Mesendoderm (in vitro differentiated cells): ENCODE measurements at regions not wholly inside any gene's neighbourhood (a gene's known extent, or its start where the extent isn't known, plus 50 kb on each side); places are given as distances from the start of the nearest gene placed in this dataset.

Experiments
- DNase-seq: peaks from one replicate; pipeline ENCODE4 v3.0.0; 2013
- H2AK5ac ChIP-seq: 2 replicates; pipeline ENCODE4 v1.6.1; 2013; ENCODE audit warnings: low read length, inconsistent platforms
- H2BK120ac ChIP-seq: 2 replicates; pipeline ENCODE4 v1.6.1; 2013; ENCODE audit warnings: low read depth, mild to moderate bottlenecking, low read length, moderate library complexity, mixed read lengths
- H2BK15ac ChIP-seq: replicated peaks from 2 replicates; pipeline ENCODE4 v1.6.1; 2013; ENCODE audit warnings: low read depth, mild to moderate bottlenecking, moderate library complexity
- H2BK5ac ChIP-seq: 2 replicates; pipeline ENCODE4 v1.6.1; 2013; ENCODE audit warnings: low read length, inconsistent platforms
- H3K18ac ChIP-seq: 2 replicates; pipeline ENCODE4 v1.6.1; 2013; ENCODE audit warnings: mild to moderate bottlenecking, low read length, mixed read lengths
- H3K23ac ChIP-seq: one replicate; pipeline ENCODE4 v1.6.1; 2013; ENCODE audit warnings: low read length
- H3K27ac ChIP-seq: 2 replicates; pipeline ENCODE4 v1.5.1; 2013; ENCODE audit warnings: low read depth, mild to moderate bottlenecking, inconsistent platforms, low read length, moderate library complexity
- H3K27me3 ChIP-seq: 2 replicates; pipeline ENCODE4 v1.6.1; 2013; ENCODE audit warnings: low read length, control low read depth, mild to moderate bottlenecking, inconsistent platforms; ENCODE audit not compliant: insufficient read depth, poor library complexity
- H3K36me3 ChIP-seq: 2 replicates; pipeline ENCODE4 v1.6.1; 2013; ENCODE audit warnings: low read length, inconsistent platforms; ENCODE audit not compliant: control insufficient read depth, insufficient read depth
- H3K4ac ChIP-seq: one replicate; pipeline ENCODE4 v1.6.1; 2013; ENCODE audit warnings: low read depth, mild to moderate bottlenecking, low read length, moderate library complexity
- H3K4me1 ChIP-seq: 2 replicates; pipeline ENCODE4 v1.6.1; 2013; ENCODE audit warnings: low read depth, low read length, inconsistent platforms; ENCODE audit not compliant: control insufficient read depth
- H3K4me2 ChIP-seq: 2 replicates; pipeline ENCODE4 v1.6.1; 2013; ENCODE audit warnings: low read length
- H3K4me3 ChIP-seq: 2 replicates; pipeline ENCODE4 v1.5.1; 2013; ENCODE audit warnings: mild to moderate bottlenecking, low read length
- H3K56ac ChIP-seq: one replicate; pipeline ENCODE4 v1.6.1; 2013; ENCODE audit warnings: low read length
- H3K79me1 ChIP-seq: 2 replicates; pipeline ENCODE4 v1.6.1; 2013; ENCODE audit warnings: low read length, inconsistent platforms
- H3K79me2 ChIP-seq: 2 replicates; pipeline ENCODE4 v1.6.1; 2013; ENCODE audit warnings: mild to moderate bottlenecking, low read length; ENCODE audit not compliant: control insufficient read depth, insufficient read depth
- H3K9ac ChIP-seq: 2 replicates; pipeline ENCODE4 v1.6.1; 2013; ENCODE audit warnings: low read length, inconsistent platforms
- H4K5ac ChIP-seq: one replicate; pipeline ENCODE4 v1.6.1; 2013; ENCODE audit warnings: low read length
- H4K8ac ChIP-seq: one replicate; pipeline ENCODE4 v1.6.1; 2013; ENCODE audit warnings: low read depth, mild to moderate bottlenecking, control low read depth, low read length, moderate library complexity
- WGBS: extraction: QIAGEN DNeasy Blood & Tissue Kit; methylation state at CpG from one replicate; pipeline ENCODE4 v1.1.7; 2013; ENCODE audit warnings: low lambda C conversion rate, missing lambda C conversion rate; ENCODE audit not compliant: insufficient coverage; ENCODE audit errors: extremely low coverage; 5-methylcytosine and 5-hydroxymethylcytosine counted together

DNA sequence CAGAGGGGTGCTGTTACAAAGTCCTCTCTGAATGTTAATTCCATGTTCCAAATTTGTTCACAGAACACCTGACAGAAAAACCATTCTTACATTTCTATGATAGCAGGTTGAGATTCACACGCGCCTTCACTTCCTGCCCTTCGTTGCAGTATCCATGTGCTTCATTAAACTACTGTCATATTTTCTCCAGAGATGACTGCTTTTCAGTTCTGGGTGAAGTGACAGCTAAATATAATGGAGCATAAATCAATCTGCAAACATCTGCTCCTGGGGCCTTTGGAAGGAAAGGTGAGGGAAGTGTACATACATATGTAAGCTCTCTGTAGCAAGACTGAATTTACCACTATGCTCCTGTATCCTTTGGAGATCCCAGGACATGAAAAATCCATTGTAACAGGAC is 750.2 kb downstream of the HDGFL1 start:
- H4K5ac ChIP-seq = no peak overlapping the region
- H3K18ac ChIP-seq = no peak overlapping the region
- H3K27ac ChIP-seq = no peak overlapping the region
- H3K79me2 ChIP-seq = no peaks in the 10 kb centered on the region
- no CpG with 5 or more reads among the region's 3 CpGs for WGBS
- no peaks in the 10 kb centered on the region for H3K36me3 ChIP-seq
- no peak overlapping the region for H2BK120ac ChIP-seq
- H3K23ac ChIP-seq = no peak overlapping the region
- no peak overlapping the region for H3K4me3 ChIP-seq
- no peak overlapping the region for H2BK15ac ChIP-seq
- no peaks in the 10 kb centered on the region for H3K79me1 ChIP-seq
- no peak overlapping the region for H3K9ac ChIP-seq
- DNase-seq = no peak
- H3K4me1 ChIP-seq = no peaks in the 10 kb centered on the region
- no peak overlapping the region for H3K4ac ChIP-seq
- no peak overlapping the region for H3K56ac ChIP-seq
- no peak overlapping the region for H4K8ac ChIP-seq
- no peak overlapping the region for H2AK5ac ChIP-seq
- no peak overlapping the region for H3K4me2 ChIP-seq
- no peaks in the 10 kb centered on the region for H3K27me3 ChIP-seq
- H2BK5ac ChIP-seq = no peak overlapping the region

DNA sequence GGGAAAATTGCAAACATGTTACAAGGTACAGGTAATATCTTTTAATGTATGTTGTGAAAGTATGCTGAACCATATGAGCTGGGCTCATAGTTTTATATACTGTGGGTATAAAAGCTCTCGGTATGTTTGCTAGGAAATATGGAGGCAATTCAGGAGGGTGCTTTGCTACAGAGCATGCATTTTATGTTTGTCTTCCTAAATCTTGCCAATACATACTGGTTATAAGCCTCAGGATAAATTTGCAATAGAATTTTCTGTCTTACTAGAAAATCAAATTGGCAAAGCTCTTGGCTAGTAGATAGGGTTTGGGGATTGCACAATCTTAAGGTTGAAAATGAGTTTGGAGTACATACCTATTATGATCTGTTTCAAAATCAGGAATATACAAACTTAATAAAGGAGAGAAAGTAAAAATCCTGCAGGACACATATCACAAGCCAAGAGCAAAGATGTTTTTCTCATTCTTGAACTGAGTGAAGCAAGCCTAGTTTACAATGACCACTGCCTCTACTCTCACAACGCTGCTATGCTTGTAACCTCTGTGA is 751.2 kb downstream of the HDGFL1 start:
- Histone ChIP-seq H3K4me1 (no peaks in the 10 kb centered on the region), H3K79me1 (no peaks in the 10 kb centered on the region), H2BK15ac (no peak overlapping the region), H3K4me2 (no peak overlapping the region), H3K9ac (no peak overlapping the region), H2BK120ac (no peak overlapping the region), H3K56ac (no peak overlapping the region), H3K23ac (no peak overlapping the region), H3K27me3 (no peaks in the 10 kb centered on the region), H2BK5ac (no peak overlapping the region), H3K79me2 (no peaks in the 10 kb centered on the region), H3K4me3 (no peak overlapping the region), H3K18ac (no peak overlapping the region), H3K27ac (no peak overlapping the region), H4K8ac (no peak overlapping the region), H2AK5ac (no peak overlapping the region), H3K36me3 (no peaks in the 10 kb centered on the region), H3K4ac (no peak overlapping the region), H4K5ac (no peak overlapping the region)
- no peak for DNase-seq
- no CpG with 5 or more reads among the region's 2 CpGs for WGBS

DNA sequence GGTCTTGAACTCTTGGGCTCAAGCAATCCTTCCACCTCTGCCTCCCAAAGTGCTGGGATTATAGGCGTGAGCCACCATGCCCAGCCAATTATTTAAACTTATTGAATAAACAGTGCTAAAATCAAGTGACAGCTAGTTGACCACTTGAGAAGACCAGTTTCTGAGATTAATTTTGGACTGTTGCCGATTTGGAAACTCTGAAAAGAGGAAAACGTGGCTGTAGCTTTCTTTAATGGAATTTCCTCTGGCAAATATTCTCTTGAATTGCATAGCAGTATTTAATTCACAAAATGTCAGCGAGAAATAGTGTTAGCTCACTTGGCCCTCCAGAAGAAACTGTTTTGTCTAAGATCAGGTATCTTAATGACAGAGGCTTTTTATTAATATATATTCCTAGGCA is 754.5 kb downstream of the HDGFL1 start:
- Histone ChIP-seq H3K4ac (no peak overlapping the region), H3K27me3 (no peaks in the 10 kb centered on the region), H2AK5ac (no peak overlapping the region), H3K27ac (no peak overlapping the region), H2BK15ac (no peak overlapping the region), H3K18ac (no peak overlapping the region), H3K23ac (no peak overlapping the region), H3K9ac (no peak overlapping the region), H2BK120ac (no peak overlapping the region), H3K4me3 (no peak overlapping the region), H3K4me1 (no peaks in the 10 kb centered on the region), H3K4me2 (no peak overlapping the region), H4K8ac (no peak overlapping the region), H3K79me2 (no peaks in the 10 kb centered on the region), H2BK5ac (no peak overlapping the region), H3K56ac (no peak overlapping the region), H3K79me1 (no peaks in the 10 kb centered on the region), H3K36me3 (no peaks in the 10 kb centered on the region), H4K5ac (no peak overlapping the region)
- DNase-seq = no peak
- no CpG with 5 or more reads among the region's 4 CpGs for WGBS

DNA sequence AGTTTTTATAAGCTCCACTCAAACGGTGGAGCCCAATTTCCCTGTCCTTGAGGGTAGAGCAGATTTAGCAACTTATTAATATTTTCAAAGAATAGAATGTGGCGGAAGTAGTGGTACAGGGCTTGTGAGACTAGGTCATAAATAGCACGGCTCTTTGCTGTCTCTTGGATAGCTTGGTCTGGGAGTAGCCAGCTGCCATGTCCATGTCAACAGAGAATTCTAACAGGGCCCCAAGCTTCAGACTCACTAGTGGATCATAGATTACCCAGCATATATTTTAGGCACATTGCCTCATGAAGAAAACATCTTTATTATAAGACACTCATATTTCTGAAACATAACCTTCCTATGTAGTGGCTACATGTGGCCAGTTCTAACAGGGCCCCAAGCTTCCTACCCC is 755.7 kb downstream of the HDGFL1 start:
- no peak overlapping the region for H3K4me3 ChIP-seq
- H3K18ac ChIP-seq = no peak overlapping the region
- DNase-seq = no peak
- no peak overlapping the region for H3K23ac ChIP-seq
- no peak overlapping the region for H4K5ac ChIP-seq
- no peak overlapping the region for H3K4ac ChIP-seq
- no peaks in the 10 kb centered on the region for H3K79me2 ChIP-seq
- no peak overlapping the region for H3K56ac ChIP-seq
- H3K36me3 ChIP-seq = no peaks in the 10 kb centered on the region
- H3K4me2 ChIP-seq = no peak overlapping the region
- no peak overlapping the region for H3K27ac ChIP-seq
- no CpG with 5 or more reads among the region's 3 CpGs for WGBS
- H3K4me1 ChIP-seq = no peaks in the 10 kb centered on the region
- no peak overlapping the region for H4K8ac ChIP-seq
- no peaks in the 10 kb centered on the region for H3K79me1 ChIP-seq
- H3K27me3 ChIP-seq = no peaks in the 10 kb centered on the region
- no peak overlapping the region for H2AK5ac ChIP-seq
- H3K9ac ChIP-seq = no peak overlapping the region
- H2BK120ac ChIP-seq = no peak overlapping the region
- H2BK5ac ChIP-seq = no peak overlapping the region
- no peak overlapping the region for H2BK15ac ChIP-seq

DNA sequence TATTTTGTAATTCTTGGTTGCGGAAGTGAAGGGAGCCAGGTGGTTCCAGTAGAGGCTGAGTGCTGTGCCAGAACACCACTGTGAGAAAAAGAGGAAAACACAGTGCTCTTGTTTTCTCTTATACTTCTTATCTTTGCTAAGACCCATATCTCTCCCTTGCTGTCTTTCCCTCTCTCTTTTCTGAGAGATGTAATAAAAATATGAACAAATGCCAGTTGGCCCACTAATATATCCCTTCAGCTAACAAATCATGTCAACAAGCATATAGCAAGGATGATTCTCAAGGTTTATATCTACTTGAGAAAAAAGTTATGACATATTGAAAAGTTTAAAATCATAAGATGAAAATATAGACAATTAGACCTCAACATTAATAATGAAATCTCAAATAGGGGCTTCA is 758.3 kb downstream of the HDGFL1 start:
- Histone ChIP-seq H3K27me3 (no peaks in the 10 kb centered on the region), H3K27ac (no peak overlapping the region), H3K4me3 (no peak overlapping the region), H3K4me1 (no peaks in the 10 kb centered on the region), H3K79me2 (no peaks in the 10 kb centered on the region), H4K8ac (no peak overlapping the region), H3K4me2 (no peak overlapping the region), H4K5ac (no peak overlapping the region), H3K36me3 (no peaks in the 10 kb centered on the region), H3K79me1 (no peaks in the 10 kb centered on the region), H3K56ac (no peak overlapping the region), H2BK5ac (no peak overlapping the region), H3K18ac (no peak overlapping the region), H3K23ac (no peak overlapping the region), H3K9ac (no peak overlapping the region), H2BK120ac (no peak overlapping the region), H2AK5ac (no peak overlapping the region), H3K4ac (no peak overlapping the region), H2BK15ac (no peak overlapping the region)
- no CpG with 5 or more reads among the region's 1 CpG for WGBS
- DNase-seq = no peak

DNA sequence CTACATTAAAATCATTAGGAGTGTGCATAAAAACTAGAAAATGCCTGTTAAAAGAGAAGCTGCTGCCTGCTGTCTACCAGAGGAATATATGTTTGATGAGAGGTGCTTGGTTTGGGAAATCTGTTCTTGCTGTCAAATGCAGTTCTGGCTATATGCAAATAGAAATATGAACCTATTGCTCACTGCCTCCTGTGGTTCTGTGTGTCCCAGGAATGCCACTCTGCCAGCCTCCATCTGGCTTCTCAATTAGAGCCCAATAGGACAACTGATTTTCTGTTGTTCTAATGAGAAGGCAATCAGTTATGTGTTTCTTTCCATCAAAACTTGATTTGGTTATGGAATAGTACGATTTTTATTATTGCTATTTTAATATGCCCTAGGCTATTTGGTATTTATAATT is 759.7 kb downstream of the HDGFL1 start:
- Histone ChIP-seq H3K27ac (no peak overlapping the region), H2AK5ac (no peak overlapping the region), H3K4me3 (no peak overlapping the region), H3K4ac (no peak overlapping the region), H2BK5ac (no peak overlapping the region), H3K4me1 (no peaks in the 10 kb centered on the region), H4K5ac (no peak overlapping the region), H2BK120ac (no peak overlapping the region), H3K79me1 (no peaks in the 10 kb centered on the region), H4K8ac (no peak overlapping the region), H3K79me2 (no peaks in the 10 kb centered on the region), H3K18ac (no peak overlapping the region), H3K4me2 (no peak overlapping the region), H3K9ac (no peak overlapping the region), H2BK15ac (no peak overlapping the region), H3K23ac (no peak overlapping the region), H3K56ac (no peak overlapping the region), H3K36me3 (no peaks in the 10 kb centered on the region), H3K27me3 (no peaks in the 10 kb centered on the region)
- WGBS = no CpG with 5 or more reads among the region's 1 CpG
- DNase-seq = no peak
